HFFc6 (cell line): ENCODE measurements at regions not wholly inside any gene's neighbourhood (a gene's known extent, or its start where the extent isn't known, plus 50 kb on each side); places are given as distances from the start of the nearest gene placed in this dataset.

Source experiments
- DNase-seq: peaks from one replicate; pipeline ENCODE4 v3.0.0-alpha.2; 2018
- H3K27ac Mint-ChIP-seq: 2 replicates; pipeline ENCODE4 v1.8.0; 2020; ENCODE audit warnings: mild to moderate bottlenecking, mixed read lengths
- H3K27me3 Mint-ChIP-seq: 2 replicates; pipeline ENCODE4 v1.8.0; 2021; ENCODE audit warnings: mild to moderate bottlenecking, moderate library complexity, mixed read lengths; ENCODE audit not compliant: insufficient read depth
- H3K36me3 Mint-ChIP-seq: 2 replicates; pipeline ENCODE4 v1.8.0; 2021; ENCODE audit warnings: low read depth, mixed read lengths
- H3K4me1 Mint-ChIP-seq: 2 replicates; pipeline ENCODE4 v1.8.0; 2020; ENCODE audit warnings: low read depth, mixed read lengths
- H3K4me3 Mint-ChIP-seq: 2 replicates; pipeline ENCODE4 v1.8.0; 2020; ENCODE audit warnings: mild to moderate bottlenecking, moderate library complexity, mixed read lengths
- H3K9me3 Mint-ChIP-seq: 2 replicates; pipeline ENCODE4 v1.8.0; 2020; ENCODE audit warnings: mild to moderate bottlenecking, mixed read lengths
- TF ChIP-seq, protein P1 (sequence below): fragments of 200-600 bp; sonication (generic); IDR thresholded peaks from 2 replicates; pipeline ENCODE4 v1.5.0; 2021; ENCODE audit warnings: antibody characterized with exemption, mild to moderate bottlenecking

DNA sequence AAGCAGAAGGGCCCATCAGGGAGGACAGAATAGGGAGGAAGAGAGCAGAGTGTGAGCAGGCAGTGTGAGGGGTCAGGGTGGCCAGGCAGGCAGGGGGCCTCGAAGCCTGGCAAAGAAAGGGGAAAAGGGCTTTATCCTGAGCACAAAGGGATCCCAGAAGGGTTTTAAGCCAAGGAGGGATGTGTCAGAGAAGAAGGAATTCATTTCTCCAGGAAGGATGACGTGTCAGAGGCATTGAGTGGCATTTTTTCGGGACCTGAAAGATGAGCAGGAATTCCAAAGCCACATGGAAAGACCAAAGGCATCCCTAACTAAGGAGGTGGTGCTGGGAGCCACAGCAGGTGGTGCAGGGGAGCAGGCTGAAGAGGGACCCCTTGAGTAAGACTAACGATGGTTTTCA is 132.1 kb downstream of the DICER1 start:
- H3K27me3 Mint-ChIP-seq, result peaks cover 3% of the 10 kb centered on the region; the same call in 1 of the 2 replicates
- H3K27ac Mint-ChIP-seq, result no peak overlapping the region
- no peaks in the 10 kb centered on the region for H3K36me3 Mint-ChIP-seq
- H3K4me1 Mint-ChIP-seq, result no peaks in the 10 kb centered on the region
- TF ChIP-seq, protein P1, sequence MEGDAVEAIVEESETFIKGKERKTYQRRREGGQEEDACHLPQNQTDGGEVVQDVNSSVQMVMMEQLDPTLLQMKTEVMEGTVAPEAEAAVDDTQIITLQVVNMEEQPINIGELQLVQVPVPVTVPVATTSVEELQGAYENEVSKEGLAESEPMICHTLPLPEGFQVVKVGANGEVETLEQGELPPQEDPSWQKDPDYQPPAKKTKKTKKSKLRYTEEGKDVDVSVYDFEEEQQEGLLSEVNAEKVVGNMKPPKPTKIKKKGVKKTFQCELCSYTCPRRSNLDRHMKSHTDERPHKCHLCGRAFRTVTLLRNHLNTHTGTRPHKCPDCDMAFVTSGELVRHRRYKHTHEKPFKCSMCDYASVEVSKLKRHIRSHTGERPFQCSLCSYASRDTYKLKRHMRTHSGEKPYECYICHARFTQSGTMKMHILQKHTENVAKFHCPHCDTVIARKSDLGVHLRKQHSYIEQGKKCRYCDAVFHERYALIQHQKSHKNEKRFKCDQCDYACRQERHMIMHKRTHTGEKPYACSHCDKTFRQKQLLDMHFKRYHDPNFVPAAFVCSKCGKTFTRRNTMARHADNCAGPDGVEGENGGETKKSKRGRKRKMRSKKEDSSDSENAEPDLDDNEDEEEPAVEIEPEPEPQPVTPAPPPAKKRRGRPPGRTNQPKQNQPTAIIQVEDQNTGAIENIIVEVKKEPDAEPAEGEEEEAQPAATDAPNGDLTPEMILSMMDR, result no peak
- no peak for DNase-seq
- peaks cover 21% of the 10 kb centered on the region for H3K9me3 Mint-ChIP-seq
- H3K4me3 Mint-ChIP-seq, result no peak overlapping the region

DNA sequence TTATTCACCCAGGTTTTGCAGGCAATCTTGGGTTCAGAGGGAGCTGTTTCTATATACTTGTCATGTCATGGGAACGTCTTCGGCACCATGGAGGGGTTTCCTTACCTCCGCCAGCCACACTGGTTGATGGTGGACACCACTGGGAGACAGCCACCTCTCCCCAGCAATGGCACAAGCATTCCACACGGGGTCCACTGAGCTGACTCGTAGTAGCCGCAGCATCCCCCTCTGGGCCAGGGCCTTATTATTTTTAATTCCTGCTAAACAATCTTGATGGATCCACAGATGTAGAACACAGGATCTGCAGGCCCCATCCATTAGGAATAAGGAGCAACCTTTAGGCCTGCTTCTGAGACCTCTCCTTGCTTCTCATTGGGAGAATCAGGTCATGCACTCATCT is 132.9 kb downstream of the DICER1 start:
- H3K36me3 Mint-ChIP-seq, result no peaks in the 10 kb centered on the region
- peaks cover 3% of the 10 kb centered on the region; the same call in 1 of the 2 replicates for H3K27me3 Mint-ChIP-seq
- no peaks in the 10 kb centered on the region for H3K4me1 Mint-ChIP-seq
- TF ChIP-seq, protein P1, result no peak
- H3K27ac Mint-ChIP-seq, result no peak overlapping the region
- peaks cover 21% of the 10 kb centered on the region for H3K9me3 Mint-ChIP-seq
- DNase-seq, result no peak
- H3K4me3 Mint-ChIP-seq, result no peak overlapping the region

DNA sequence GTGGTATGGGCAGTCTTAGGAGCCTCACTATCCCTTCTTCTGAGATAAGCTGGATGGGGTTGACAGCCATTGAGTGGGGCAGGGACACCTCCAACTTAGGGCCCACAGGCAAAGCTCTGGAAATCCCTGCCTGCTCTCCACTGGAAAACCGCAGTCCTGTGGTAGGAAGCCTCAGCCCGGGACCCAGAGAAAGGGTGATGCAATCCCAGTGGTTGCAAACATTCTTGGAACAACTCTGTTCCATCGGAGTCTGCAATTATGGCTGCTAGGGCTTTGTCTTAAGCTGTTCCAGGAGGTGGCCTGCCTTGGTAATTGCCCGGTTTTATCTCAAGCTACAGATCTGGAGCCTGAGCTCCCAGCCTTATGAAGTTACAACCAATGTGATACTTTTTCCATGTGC is 133.4 kb downstream of the DICER1 start:
- Mint-ChIP-seq H3K27me3 (peaks cover 3% of the 10 kb centered on the region; the same call in 1 of the 2 replicates), H3K9me3 (peaks cover 21% of the 10 kb centered on the region), H3K36me3 (no peaks in the 10 kb centered on the region), H3K4me1 (no peaks in the 10 kb centered on the region), H3K4me3 (no peak overlapping the region), H3K27ac (no peak overlapping the region)
- no peak for DNase-seq
- TF ChIP-seq, protein P1, result no peak

DNA sequence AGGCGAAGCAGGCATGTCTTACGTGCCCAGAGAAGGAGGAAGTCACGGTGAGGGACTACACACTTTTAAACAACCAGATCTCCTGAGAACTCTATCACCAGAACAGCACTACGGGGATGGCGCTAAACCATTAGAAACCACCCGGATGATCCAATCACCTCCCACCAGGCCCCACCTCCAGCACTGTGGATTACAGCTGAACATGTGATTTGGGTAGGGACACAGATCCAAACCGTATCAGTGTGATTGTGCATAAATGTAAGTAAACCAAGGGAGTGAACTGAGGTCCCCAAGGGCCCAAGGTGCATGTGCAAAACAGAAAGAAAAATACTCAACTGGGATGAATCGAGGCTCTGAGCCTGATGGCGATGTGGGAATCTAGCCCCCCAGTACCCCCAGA is 134.2 kb downstream of the DICER1 start:
- TF ChIP-seq, protein P1, result no peak
- peaks cover 21% of the 10 kb centered on the region for H3K9me3 Mint-ChIP-seq
- no peaks in the 10 kb centered on the region for H3K36me3 Mint-ChIP-seq
- no peaks in the 10 kb centered on the region for H3K4me1 Mint-ChIP-seq
- H3K4me3 Mint-ChIP-seq, result no peak overlapping the region
- DNase-seq, result no peak
- H3K27ac Mint-ChIP-seq, result no peak overlapping the region
- H3K27me3 Mint-ChIP-seq, result peaks cover 3% of the 10 kb centered on the region; the same call in 1 of the 2 replicates

DNA sequence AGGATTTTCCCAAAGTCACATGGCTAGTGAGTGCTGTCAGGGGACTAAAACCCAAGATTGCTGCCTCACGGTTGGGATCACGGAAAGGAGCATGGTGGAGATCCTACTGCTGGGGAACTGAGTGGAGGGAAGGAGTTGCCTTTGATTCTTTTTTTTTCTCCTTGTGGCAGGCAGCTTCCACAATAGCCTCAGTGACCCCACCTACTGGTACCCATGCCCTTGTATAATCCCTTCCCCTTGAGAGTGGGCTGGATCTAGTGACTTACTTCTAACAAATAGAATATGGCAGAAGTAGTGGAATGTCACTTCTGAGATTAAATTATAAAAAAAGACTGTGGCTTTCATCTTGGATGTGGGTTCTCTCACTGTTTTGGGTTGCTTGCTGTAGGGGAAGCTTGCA is 135.7 kb downstream of the DICER1 start:
- TF ChIP-seq, protein P1, result no peak
- no peaks in the 10 kb centered on the region for H3K36me3 Mint-ChIP-seq
- no peaks in the 10 kb centered on the region for H3K4me1 Mint-ChIP-seq
- no peak overlapping the region for H3K27ac Mint-ChIP-seq
- no peak overlapping the region for H3K4me3 Mint-ChIP-seq
- peaks cover 21% of the 10 kb centered on the region for H3K9me3 Mint-ChIP-seq
- no peaks in the 10 kb centered on the region for H3K27me3 Mint-ChIP-seq
- DNase-seq, result no peak

DNA sequence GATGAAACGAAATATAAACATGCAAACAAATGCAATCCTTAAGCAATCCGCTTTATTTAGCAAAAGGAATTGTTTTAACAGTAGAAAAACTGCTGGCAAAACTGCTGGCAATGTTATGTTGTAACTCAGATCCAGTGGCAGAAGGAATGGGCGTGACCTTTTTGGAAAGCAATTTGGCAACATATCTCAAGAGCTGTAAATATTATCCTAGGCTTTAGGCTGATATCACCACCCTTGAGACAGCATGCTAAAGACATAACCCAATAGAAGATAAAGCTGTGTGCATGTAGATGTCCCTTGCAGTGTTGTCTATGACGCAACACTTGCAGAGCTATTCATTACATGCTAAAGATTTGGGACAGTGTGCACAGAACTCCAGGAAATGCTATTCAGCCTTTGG is 138.5 kb downstream of the DICER1 start:
- no peaks in the 10 kb centered on the region for H3K4me1 Mint-ChIP-seq

More for the DNA sequence above, 138.5 kb downstream of the DICER1 start:
- no peak overlapping the region for H3K4me3 Mint-ChIP-seq
- no peaks in the 10 kb centered on the region for H3K27me3 Mint-ChIP-seq
- no peak overlapping the region for H3K27ac Mint-ChIP-seq
- H3K36me3 Mint-ChIP-seq, result no peaks in the 10 kb centered on the region
- DNase-seq, result no peak
- TF ChIP-seq, protein P1, result no peak
- peaks cover 13% of the 10 kb centered on the region; the same call in 1 of the 2 replicates for H3K9me3 Mint-ChIP-seq
